HG03354 (cell line): ENCODE measurements at regions not wholly inside any gene's neighbourhood (a gene's known extent, or its start where the extent isn't known, plus 50 kb on each side); places are given as distances from the start of the nearest gene placed in this dataset.
A peak's percentile ranks its signal among the peaks of the same experiment; 100 is the strongest.

Experiments used
- ATAC-seq: cut with Tn5 transposase; IDR thresholded peaks from one replicate; pipeline ENCODE4 v1.9.1; 2021; ENCODE audit warnings: mild to moderate bottlenecking; ENCODE audit not compliant: unreplicated experiment, poor library complexity, severe bottlenecking

DNA sequence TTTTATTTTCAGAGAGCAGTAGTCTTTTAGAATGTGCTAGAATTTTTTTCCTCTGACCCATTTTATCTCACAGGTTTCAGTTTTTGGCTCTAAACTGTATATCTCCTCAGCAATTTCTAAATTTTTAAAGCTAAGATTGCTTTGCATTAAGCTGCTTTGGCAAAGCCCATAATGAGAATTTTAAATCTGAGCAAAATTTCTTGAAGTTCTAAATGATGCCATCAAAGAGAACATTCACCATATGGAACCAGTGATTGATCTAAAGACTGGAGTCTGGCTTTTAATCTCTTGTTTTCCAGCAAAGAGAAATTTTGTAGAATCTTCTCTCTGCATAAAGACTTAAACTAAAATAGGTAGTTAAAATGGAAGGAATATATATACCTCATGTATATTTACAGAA, 313.6 kb downstream of the TBC1D32 start:
- ATAC-seq = no peak

DNA sequence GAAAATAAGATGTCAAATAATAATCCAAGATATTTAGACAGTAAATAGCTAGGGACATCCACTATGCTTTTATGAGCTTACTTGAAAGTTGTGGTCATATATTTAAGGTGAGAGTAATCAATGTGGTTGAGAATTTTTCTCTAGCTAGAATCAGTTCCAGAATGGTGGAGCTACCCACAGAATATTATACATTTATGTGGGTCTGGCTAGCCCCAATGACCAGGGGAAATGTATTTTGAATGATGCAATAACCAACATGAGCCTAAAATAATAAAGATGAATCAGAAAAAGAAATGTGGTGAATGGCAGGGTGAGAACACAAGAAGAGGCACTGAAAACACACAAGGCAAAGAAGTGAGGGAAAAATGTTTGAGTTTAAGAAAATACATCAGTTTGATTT, 325.7 kb downstream of the TBC1D32 start:
- no peak for ATAC-seq

DNA sequence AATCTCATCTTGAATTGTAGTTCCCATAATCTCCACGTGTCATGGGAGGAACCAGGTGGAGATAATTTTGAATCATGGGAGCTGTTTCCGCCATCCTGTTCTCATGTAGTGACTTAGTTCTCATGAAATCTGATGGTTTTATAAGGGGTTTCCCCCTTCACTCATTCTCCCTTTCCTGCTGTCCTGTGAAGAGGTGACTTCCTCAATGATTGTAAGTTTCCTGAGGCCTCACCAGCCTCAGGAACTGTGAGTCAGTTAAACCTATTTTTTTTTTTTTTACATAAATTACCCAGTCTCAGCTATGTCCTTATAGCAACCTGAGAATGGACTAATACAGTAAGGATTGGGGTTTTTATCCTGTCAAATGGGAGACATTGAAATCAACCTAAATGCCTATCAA, 328.3 kb downstream of the TBC1D32 start:
- ATAC-seq = no peak

DNA sequence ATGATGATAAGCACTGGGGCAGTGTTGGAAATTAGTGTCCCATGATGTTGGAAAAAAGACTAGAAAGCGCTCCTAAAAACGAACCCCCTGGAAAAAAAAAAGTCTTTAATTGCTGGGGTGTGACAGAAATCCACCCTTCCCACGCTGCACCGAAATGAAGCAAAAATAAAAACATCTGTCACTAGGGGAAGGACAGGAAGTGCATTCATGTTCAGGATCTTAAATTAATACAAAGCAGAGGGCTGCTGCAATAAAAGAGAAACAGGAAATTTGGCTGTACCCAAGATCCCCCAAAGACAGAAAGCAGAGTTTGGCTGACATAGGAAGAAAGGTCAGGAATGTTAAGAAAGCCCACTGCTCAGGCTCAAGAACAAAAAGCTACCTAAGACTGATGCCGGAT, 333.9 kb downstream of the TBC1D32 start:
- no peak for ATAC-seq

DNA sequence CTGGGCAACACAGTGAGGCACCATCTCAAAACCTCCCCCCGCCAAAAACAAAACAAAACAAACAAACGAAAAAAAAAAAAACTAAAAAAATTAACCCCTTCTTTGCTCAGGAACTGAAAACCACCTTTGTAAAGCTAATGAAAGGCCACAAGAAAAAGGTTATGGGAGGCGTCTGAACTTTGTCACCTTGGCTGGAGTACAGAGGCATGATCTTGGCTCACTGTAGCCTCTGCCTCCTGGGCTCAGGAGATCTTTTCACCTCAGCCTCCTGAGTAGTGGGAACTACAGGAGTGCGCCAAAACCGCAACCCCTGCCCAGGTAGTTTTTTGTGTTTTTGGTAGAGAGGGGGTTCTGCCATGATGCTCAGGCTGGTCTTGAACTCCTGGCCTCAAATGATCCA, 337.9 kb downstream of the TBC1D32 start:
- ATAC-seq = no peak

DNA sequence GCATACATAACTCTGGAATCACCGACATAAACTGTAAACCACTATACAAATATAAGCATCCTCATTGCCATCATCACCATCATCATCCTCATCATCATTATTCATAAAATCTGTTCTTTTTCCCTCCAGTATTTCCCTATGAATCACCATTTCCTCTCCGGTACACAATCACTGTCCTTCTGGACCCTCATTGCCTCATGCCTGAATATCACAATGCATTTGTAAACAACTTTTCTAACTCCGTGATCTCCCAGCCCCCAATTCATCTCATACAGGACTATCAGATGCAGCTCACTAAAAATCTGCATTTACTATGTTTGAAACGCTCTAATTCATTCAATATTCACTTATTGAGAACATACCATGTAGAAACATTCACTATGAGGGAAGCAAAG, 339.7 kb downstream of the TBC1D32 start:
- ATAC-seq = no peak

DNA sequence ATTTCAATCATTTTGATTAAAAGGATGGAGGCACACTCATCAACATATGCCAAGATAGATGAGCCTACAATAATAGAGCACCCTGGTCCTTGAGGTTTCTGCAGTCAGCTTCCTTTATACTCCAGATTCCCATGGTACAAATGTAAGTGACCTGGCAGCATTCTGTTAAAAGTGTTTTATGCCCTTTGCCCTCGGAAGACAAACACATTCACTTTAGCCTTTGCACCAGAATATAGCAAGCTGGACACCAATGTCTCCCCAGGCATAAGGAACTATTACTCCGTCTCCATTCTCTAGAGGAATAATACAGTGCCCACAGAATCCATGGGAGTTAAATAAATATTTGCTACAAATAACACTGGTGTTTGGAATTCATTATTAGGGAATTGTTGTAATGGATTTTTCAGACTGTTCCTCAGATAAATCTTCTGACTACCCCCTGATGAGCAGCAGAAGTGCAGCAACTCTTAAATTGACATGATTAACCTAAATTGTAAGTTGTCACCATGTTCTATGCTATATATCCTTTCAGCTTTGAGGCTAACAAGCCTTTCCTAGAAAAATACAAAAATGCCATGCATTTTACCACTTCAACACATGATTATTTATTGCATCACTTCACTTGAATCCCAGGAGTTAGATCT, 340.2 kb downstream of the TBC1D32 start:
- ATAC-seq = no peak

DNA sequence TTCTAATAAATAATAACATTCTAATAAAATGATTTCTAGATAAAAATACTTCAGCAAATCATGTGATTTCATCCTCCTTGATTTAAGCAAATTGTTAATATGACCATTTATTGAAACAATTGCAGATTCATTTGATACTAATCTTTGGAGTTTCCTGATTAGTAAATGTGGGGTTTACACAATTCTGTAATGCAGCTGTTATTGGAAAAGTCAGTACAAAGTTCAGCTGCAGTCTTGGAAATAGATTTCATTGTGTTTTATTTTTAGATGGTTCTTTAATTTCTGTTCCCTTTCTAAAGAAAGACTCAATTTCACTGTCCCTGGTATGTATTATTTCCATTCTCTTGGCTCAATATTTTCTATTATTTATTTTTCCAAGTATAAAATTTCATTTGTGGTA, 342.0 kb downstream of the TBC1D32 start:
- no peak for ATAC-seq

DNA sequence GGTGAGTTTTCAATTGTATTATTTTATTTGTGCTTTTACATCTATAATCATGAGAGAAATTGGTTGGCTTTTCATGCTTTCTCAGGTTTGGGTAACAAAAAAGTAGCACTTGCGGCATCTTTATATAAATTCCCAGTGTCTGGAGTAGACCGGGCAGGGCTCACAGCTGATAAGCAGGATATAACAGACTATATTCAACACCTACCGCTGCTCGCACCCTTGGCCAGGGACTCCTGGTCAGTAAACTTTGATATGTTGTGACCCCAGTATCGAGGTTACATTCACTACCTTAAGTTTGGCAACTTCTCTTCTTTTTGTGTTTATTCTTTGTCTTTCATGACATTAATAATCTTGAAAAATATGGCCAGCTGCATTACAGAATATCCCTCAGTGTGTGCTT, 343.4 kb downstream of the TBC1D32 start:
- ATAC-seq = no peak

DNA sequence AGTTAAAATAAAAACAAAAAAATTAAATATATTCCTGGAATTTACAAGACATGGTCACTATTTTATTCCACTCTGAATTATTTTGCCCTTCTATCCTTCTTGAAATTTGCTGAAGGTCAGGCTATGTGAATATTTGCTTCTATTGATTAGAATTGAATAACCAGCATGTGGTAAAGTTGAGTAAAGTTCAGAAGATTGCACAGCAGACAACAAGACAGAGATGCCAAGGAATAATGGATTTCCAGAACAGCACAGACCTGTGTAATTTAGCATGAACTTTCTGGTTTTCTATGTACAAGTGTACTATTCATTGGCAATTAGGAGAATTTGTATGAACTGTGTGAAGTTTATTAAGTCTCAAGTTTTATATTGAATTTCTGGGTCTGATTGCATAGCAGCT, 352.4 kb downstream of the TBC1D32 start:
- ATAC-seq = no peak

DNA sequence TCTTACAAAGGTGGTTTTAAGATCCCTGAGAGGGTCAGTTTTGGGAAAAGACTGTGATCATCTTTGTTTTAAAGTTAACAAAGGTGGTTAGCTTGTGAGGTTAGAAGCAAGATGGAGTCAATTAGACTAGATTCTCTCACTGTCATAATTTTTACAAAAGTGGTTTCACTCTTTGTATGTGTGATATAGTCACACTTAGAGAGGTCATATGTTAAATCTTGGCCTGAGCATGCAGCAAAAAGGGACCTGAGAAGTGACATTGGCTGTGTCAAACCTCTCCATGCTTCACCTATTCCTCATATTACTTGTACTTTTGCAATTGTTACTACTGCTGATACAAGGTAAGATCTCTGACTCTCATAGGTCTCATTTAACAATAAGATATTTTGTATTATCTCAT, 368.0 kb downstream of the TBC1D32 start:
- no peak for ATAC-seq

DNA sequence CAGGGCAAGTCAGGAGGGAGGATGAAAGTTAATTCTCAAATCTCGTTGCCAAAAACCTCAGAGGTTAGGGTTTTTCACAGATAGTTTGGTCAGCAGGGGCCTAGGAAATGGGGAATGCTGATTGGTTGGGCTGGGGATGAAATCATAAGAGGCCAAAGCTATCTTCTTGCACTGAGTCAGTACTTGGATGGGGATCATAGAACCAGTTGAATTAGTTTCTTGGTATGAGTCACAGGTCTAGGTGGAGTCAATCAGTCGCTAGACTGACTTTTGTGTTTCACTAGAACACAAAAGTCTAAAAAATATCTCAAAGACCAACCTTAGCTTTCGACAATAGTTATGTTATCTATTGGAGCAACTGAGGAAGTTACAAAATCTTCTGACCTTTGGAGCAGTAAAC, 368.5 kb downstream of the TBC1D32 start:
- ATAC-seq = peak; percentile 73

DNA sequence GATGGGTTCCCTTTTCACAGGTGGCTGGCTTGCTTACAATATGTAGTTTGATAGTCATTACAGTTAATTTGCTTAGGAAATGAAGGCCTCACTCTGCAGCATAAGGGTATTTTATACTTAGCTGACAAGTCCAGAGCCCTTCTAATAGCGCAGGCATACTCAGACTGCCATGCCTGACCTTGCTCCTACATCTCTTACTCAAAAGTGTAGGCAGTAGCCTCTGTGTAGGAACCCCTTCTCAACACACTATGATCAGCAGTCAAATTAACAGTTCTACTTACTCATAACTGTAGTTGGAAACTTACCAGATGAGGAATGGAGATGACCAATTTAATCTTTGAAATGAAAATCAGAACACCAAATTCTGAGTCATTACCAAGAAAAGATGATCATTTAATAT, 373.5 kb downstream of the TBC1D32 start:
- peak; percentile 41 for ATAC-seq

DNA sequence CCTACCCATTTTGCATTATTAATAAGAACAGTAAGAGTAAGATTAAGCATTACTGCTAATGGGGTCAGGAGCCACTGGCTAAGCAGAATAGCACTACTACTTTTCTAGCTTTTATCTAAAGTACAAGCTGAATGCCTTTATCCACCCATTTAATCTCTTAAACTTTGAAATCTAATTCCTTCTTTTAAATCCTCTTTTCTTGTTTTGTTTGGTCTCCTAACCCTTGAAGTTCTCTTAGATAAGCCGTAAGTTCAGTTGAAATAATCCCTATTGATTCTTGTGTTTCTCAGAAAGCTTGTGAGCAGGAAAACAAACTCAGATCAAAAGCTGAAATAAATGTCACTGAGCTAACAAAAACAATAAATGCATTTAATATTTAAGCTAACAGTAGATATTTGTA, 380.2 kb downstream of the TBC1D32 start:
- ATAC-seq = no peak

DNA sequence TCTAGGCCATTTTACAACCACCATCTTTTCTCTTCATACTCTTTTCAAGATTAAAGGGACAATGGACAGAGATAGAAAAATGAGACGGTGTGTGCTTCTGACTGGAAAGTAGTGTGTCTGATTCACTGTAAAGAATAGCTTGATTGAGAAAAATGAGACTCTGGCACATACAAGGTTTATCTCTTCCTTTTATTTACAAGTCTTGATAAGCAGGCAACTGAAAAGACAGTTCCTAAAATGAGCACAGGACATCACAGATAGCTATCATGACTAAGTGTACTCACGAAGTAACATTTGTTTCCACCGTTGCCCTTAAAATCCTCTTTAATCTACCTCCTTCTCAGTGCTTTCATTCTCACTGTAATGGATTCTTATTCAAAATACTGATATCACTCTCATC, 383.0 kb downstream of the TBC1D32 start:
- ATAC-seq = no peak

DNA sequence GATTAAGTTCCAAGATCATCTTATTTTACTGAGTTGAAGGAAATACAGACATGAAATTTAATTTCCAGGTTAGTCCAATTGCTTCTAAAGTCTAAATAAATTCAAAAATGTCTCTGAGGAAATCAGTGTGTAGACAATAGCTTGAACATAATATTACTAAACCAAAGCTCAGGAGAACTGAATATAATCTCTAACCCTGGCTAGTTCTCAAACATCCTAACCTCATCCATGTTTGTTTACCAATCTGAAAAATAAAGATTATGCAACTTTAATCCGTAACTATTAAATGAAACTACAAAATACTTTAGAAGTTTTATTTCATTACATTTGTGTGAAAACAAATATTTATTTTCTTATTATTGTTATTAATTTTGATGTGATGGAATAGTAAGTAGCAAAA, 387.2 kb downstream of the TBC1D32 start:
- no peak for ATAC-seq

DNA sequence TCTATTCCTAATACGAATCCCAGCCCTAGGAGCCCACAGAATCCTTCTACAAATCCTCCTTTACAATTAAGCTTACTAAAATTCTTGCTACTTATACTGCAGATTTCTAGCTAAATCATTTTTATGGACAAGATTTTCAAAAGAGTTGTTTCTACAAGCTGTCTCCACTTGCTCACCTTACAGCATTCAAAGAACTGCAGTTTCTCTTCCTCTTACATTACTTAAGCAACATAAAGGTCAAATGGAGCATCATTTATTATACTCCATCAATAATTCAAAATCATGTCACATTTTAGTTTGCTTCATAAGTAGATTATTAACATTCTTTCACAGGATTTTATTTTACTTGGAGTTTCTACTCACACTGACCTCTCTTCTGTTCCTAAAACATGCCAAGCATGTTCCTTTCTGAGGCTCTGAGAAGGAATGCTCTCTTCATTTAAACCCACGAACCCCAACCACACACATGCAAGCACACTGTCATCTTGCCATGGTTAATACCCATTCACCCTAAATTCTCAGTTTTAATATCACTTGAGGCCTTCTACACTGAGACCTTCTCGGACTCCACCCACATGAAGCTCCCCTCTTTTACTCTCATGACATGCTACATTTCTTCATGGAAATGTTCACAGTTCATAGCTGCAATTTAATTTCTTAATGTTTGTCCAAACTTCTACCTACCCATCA, 388.2 kb downstream of the TBC1D32 start:
- peak; percentile 63 for ATAC-seq

DNA sequence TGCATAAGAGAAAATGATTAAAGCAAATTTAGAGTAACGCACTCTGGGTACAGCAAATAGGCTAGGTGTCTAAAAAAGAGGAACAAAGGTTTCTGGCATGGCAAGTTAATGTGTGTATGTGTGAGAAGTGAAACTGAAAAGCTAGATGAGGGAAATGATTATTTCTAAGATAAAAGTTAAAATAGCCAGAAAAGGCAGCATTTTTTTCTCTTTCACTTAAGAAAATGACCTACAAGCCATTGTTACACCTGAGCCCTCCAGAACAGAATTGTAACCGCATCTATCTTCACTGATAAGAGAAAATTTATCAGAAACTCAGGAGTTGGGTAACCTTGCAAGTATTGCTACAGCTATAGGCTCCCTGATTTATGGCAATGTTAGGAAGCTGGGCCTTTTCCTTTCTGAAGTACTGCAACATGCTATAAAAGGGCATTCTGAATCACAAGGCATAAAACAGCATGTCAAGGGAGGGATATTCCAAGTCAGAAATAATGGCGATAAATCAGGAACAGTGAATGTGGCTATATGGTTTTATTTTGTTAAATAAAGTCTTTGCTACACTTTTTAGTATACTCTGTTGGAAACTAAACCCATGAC, 395.3 kb downstream of the TBC1D32 start:
- ATAC-seq = peak; percentile 98

DNA sequence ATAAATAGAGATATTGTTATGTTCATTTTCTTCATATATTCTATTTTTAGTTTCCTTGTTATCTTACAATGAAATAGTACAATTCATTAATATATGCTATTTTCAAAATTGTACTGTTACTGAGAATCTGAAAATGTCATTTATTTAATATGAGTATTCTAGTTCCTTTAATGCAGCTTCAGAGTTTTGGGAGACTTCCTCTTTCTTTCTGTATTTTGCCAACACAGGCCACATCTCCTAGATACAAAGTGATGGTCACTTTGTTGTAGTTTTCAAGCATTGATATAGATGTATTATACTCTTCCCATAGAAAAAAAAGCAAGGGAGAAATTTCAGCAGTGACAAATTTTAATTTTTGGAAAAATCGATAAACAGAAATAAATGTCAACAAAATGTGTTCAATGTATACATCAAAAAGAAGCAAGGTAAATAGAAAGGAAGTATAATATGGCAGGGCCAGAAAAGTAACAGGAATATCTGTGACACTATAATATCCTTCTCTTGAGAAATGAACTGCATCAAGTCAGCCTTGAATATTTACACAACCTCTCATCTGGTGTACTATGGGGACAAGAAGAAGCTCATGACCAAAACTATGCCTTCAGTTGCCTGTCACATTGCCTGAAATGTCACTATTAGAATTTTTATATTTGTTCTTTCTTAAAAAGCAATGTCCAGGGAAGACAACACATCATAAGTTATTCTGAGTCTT, 396.0 kb downstream of the TBC1D32 start:
- ATAC-seq = peak; percentile 47

DNA sequence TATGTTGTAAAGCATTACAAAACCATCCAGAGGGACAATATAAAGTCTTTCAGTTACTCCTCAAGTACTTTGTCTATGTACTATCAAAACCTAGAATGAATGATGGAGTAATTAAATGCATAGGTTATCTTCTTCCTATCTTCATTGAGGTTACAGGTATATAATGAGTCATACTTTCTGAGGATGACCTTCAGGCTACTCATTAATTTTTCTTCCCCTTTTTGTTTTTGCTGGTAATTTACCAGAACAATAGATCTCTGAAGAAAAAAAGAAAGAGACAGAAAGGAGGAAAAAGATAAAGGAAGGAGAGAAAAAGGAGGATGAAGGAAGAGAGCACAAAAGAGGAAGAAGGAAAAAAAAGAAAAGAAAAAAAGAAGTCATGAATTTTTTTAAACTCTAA, 398.4 kb downstream of the TBC1D32 start:
- ATAC-seq = peak; percentile 48

DNA sequence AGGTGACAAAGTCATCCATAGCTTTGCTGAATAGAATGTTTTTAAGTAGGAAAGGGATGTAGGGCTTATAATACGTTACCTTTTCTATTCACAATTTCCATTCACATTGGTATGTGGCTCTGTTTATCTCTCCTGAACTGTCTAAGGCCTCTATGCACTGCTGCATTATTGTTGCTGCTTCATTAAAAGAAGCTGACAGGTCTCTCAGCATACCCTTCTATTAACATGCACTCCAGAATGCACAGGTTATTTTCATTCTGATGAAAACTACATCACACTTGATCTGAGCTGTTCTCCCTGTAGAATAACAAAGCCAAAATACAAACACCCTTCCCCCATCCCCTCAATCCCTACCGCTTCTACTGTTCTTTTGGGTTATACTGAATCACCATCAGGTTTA, 399.3 kb downstream of the TBC1D32 start:
- no peak for ATAC-seq
